SU-DHL-6 (cell line): ENCODE measurements at regions not wholly inside any gene's neighbourhood (a gene's known extent, or its start where the extent isn't known, plus 50 kb on each side); places are given as distances from the start of the nearest gene placed in this dataset.

Experiments used
- CTCF ChIP-seq: fragments of 200-600 bp; sonication (generic); IDR thresholded peaks from one replicate; pipeline ENCODE4 v1.5.1; 2017; ENCODE audit warnings: antibody characterized with exemption, mild to moderate bottlenecking, low read length, moderate library complexity; ENCODE audit not compliant: insufficient read depth, poor library complexity, severe bottlenecking
- EZH2phosphoT487 ChIP-seq: fragments of 200-600 bp; sonication (generic), shearing (Covaris generic); conservative IDR thresholded peaks from 2 replicates; pipeline ENCODE4 v1.6.1; 2018; ENCODE audit warnings: mild to moderate bottlenecking, antibody characterized with exemption, low read length, moderate library complexity, mixed read lengths

DNA sequence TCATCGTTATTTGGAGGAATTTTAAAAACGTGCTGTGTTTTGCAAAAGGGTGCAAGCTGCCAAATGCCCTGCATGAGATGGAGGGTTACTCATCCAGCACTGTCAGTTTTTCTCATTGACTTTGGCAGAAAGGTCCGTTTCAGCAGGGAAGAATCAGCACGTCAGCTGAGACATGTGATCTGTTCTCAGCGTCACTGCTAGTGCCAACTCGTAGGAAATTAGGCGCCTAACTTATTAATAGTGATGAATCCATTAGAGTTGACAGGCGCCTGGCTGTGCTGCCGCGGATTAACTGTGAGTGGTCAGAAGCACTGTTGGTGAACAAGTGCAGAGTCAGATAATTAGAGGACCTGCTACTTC is 175.5 kb upstream of the FOXQ1 start:
- no peak for TF ChIP-seq CTCF
- no peak for TF ChIP-seq EZH2phosphoT487
